Right lobe of liver (tissue), 6 donors: ENCODE measurements at regions not wholly inside any gene's neighbourhood (a gene's known extent, or its start where the extent isn't known, plus 50 kb on each side); places are given as distances from the start of the nearest gene placed in this dataset.
A peak's percentile ranks its signal among the peaks of the same experiment; 100 is the strongest.

Experiments used
- ATAC-seq, 4 donors: fragments of 200-7000 bp; cut with Tn5 transposase; one replicate each; pipeline ENCODE4 v1.9.1; 2020; ENCODE audit warnings: mild to moderate bottlenecking in 4 of 4, moderate library complexity in 4 of 4
- DNase-seq, 3 donors: peaks; one replicate each; pipeline ENCODE4 v3.0.0-alpha.2; 2020
- H3K27ac ChIP-seq, 3 donors: fragments of 200-600 bp; one replicate each; pipeline ENCODE4 v1.8.0; 2022
- H3K27me3 ChIP-seq, 2 donors: fragments of 200-600 bp; one replicate each; pipeline ENCODE4 v1.8.0; 2022
- H3K36me3 ChIP-seq, 4 donors: fragments of 200-600 bp; sonication (generic) in 1 of 4; one replicate each; pipeline versions ENCODE4 v1.5.1 to v1.8.0; 2017 to 2022; ENCODE audit warnings: control low read depth in 1 of 4
- H3K4me1 ChIP-seq, 4 donors: fragments of 200-600 bp; sonication (generic) in 1 of 4; one replicate each; pipeline versions ENCODE4 v1.5.1 to v1.8.0; 2017 to 2022; ENCODE audit warnings: control low read depth in 1 of 4
- H3K4me3 ChIP-seq, 3 donors: fragments of 200-600 bp; one replicate each; pipeline ENCODE4 v1.8.0; 2022
- H3K9me3 ChIP-seq, 4 donors: fragments of 200-600 bp; sonication (generic) in 1 of 4; one replicate each; pipeline versions ENCODE4 v1.5.1 to v1.8.0; 2017 to 2022; ENCODE audit warnings: control low read depth in 1 of 4
- POLR2A ChIP-seq: fragments of 450-650 bp; IDR thresholded peaks from one replicate; pipeline ENCODE4 v1.6.1; 2017; ENCODE audit warnings: antibody characterized with exemption, mild to moderate bottlenecking
- WGBS: methylation state at CpG from one replicate; pipeline ENCODE4 v1.1.6; 2018; ENCODE audit warnings: low coverage, low lambda C conversion rate; ENCODE audit not compliant: insufficient coverage; ENCODE audit errors: missing lambda C conversion rate; 5-methylcytosine and 5-hydroxymethylcytosine counted together
- intact Hi-C, 2 donors: fragments of 100-400 bp; cut with DNase I; formaldehyde crosslinking; loops; one replicate each; pipeline versions ENCODE4 v1.11.2 to v1.14.1; 2022
- TF ChIP-seq, protein P1 (sequence below), 4 donors: fragments of 200-600 bp in 3 of 4; fragments of 450-650 bp in 1 of 4; IDR thresholded peaks; one replicate each; pipeline versions ENCODE4 v1.5.1 to v1.8.0; 2016 to 2022; ENCODE audit warnings: antibody characterized with exemption in 4 of 4, mild to moderate bottlenecking in 2 of 4
- donor health status: DM: no; HTN: yes; CAD: no.
- donor health status: DM: no; HTN: no; CAD: no.
- donor health status: DM: no; HTN: no; CAD: no.
- donor health status: DM: no; HTN: yes; CAD: no.
- donor health status: DM: no; HTN: yes; CAD: no.

DNA sequence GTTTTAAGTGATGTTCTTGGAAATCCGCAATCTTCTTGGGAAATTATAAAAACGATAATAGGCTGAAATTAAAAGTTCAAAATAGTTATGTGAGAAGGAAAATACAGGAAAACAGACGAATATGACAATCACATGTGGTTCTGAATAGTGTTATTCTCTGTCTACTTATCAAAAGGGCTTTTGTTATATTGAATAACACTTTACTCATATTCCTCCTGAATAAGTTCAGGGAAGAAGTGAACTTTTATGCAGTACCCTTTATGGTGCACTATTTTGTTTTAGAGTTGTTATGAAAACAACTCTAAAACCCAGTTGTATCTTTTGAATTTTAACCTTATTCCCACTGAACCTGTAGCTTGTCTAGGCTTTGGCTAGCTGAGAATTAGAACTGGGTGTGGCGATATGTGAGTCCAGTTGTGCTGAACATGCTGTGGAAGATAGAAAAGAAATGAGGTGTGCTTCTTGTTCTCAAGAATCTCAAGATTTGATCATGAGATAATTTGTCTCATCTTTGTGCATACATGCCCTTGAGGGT, 384.4 kb downstream of the LMO7 start:
- intact Hi-C loops = no loop called here
- Histone ChIP-seq H3K4me1 (no peaks in the 10 kb centered on the region), H3K27me3 (peaks cover 0 to 6% of the 10 kb centered on the region in 2 donors), H3K36me3 (no peaks in the 10 kb centered on the region), H3K9me3 (no peaks in the 10 kb centered on the region), H3K27ac (no peak overlapping the region), H3K4me3 (no peak overlapping the region)
- 49% methylated on average over 4 of the region's 4 CpGs for WGBS
- TF ChIP-seq, protein P1, sequence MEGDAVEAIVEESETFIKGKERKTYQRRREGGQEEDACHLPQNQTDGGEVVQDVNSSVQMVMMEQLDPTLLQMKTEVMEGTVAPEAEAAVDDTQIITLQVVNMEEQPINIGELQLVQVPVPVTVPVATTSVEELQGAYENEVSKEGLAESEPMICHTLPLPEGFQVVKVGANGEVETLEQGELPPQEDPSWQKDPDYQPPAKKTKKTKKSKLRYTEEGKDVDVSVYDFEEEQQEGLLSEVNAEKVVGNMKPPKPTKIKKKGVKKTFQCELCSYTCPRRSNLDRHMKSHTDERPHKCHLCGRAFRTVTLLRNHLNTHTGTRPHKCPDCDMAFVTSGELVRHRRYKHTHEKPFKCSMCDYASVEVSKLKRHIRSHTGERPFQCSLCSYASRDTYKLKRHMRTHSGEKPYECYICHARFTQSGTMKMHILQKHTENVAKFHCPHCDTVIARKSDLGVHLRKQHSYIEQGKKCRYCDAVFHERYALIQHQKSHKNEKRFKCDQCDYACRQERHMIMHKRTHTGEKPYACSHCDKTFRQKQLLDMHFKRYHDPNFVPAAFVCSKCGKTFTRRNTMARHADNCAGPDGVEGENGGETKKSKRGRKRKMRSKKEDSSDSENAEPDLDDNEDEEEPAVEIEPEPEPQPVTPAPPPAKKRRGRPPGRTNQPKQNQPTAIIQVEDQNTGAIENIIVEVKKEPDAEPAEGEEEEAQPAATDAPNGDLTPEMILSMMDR (IDR thresholded peaks at IDR 0.05) = no peak
- TF ChIP-seq POLR2A = no peak
- no peak for ATAC-seq
- no peak for DNase-seq

DNA sequence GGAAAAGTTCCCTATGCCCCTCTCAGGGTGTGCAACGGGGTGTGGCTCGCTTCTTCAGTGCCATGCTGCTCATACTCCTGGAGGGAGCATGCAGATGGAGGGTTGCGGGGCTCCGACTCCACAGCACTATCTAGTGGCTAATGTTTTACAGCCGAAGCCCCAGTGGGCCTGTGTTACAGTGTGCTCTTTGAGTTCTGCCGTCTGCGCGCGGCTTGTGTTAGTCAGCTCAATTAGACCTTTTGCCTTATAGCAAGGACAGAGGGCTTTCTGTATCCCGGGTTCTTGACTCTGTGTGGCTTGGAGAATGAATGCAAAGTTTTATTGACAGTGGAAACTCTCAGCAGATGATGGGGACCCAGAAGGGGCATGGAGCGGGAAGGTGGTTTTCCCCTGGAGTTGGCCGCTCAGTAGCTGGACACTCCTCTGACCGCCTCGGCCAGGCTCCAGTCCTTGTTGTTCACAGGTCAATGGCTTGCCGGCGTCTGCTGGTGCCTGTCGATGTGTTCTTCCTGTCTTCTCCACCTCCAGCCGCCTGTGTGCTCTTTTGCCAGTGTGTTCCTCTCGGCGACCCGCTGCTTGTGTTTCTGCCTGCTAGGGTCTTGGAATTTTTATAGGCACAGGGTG, 383.4 kb downstream of the LMO7 start:
- intact Hi-C loops = loop anchor here in 1 of 2 donors (10.0 kb wide), 1 partner anchor 145 kb away; no protein-coding TSS in a partner anchor
- 36% methylated on average over 15 of the region's 21 CpGs for WGBS
- no peaks in the 10 kb centered on the region for H3K4me1 ChIP-seq
- peak; percentile 69 to 90 (median 89) for ATAC-seq
- no peak overlapping the region for H3K4me3 ChIP-seq
- peaks cover 0 to 6% of the 10 kb centered on the region in 2 donors for H3K27me3 ChIP-seq
- no peaks in the 10 kb centered on the region for H3K9me3 ChIP-seq
- no peaks in the 10 kb centered on the region for H3K36me3 ChIP-seq
- peak in 2 of 3 donors; percentile 31 to 54 for DNase-seq
- H3K27ac ChIP-seq = no peak overlapping the region
- TF ChIP-seq, protein P1 (IDR thresholded peaks at IDR 0.05) = peak in 3 of 4 donors; percentile 46 to 51 (median 47)
- no peak for TF ChIP-seq POLR2A

DNA sequence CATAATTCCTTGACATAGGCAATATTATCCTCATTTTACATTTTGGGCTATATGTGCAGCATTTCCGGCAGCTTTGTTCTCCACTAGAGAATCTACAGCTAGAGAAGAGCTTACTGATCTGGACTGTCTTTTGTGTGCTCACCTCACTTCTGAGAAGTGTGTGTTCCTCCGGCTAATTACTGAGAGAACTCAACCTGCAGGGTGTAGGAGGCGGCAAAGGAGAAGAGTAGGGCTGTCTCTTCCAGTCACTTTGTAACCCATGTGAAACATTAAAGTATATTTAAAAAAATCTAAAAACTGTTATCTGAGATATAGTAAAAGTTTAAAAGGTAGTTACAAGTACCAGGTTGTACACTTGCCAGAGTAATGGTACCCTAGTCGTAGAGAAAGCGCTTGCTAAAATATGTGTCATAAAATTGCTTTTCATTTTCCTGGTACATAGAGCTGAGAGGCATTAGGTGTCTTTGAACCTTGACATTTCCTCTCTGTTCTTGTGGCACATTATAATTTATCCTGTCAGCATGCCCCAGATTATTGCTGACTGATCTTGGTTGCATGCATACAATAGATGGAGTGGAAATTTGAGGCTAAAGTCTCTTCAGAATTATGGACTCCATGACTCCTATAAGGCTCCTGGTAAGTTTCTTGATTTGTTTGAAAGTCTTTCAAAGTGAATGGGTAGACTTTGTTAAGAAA, 381.9 kb downstream of the LMO7 start:
- no peak for TF ChIP-seq POLR2A
- TF ChIP-seq, protein P1 (IDR thresholded peaks at IDR 0.05) = no peak
- Histone ChIP-seq H3K27ac (no peak overlapping the region), H3K36me3 (no peaks in the 10 kb centered on the region), H3K27me3 (peaks cover 0 to 6% of the 10 kb centered on the region in 2 donors), H3K4me1 (no peaks in the 10 kb centered on the region), H3K4me3 (no peak overlapping the region), H3K9me3 (no peaks in the 10 kb centered on the region)
- DNase-seq (no peak), ATAC-seq (no peak)
- 79% methylated on average over 5 of the region's 5 CpGs for WGBS
- intact Hi-C loops = loop anchor here in 1 of 2 donors (10.0 kb wide), 1 partner anchor 143 kb away; no protein-coding TSS in a partner anchor

DNA sequence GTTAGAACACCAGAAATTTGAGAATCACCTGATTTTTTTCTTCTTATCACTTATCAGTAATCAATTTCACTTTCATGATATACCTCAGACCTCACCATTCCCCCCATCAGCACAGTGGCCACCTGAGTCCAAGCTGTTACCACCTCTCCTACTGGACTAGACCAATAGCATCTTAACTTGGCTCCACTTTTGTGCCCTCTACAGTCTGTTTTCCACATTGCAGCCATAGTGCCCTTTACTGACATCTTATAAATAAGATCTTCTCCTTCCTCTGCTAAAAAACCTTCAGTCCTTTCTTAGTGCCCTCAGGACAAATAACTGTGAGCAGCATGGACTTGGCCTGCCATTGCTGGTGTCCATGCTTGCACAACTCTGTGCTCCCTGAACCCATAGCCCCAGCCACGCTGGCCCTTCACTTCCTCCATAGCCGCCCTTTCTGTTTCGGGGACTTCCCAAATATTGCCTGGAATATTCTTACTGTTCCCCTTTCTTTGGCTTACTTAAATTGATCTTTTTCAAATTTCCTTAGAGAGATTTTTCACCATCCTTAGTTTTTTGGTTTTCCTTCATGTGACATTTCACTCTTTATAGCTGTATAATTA, 380.8 kb downstream of the LMO7 start:
- Histone ChIP-seq H3K4me3 (no peak overlapping the region), H3K27ac (no peak overlapping the region), H3K27me3 (peaks cover 0 to 6% of the 10 kb centered on the region in 2 donors), H3K36me3 (no peaks in the 10 kb centered on the region), H3K9me3 (no peaks in the 10 kb centered on the region), H3K4me1 (no peaks in the 10 kb centered on the region)
- ATAC-seq = peak; percentile 71 to 81 (median 74)
- peak in 1 of 3 donors; percentile 18 for DNase-seq
- TF ChIP-seq, protein P1 (IDR thresholded peaks at IDR 0.05) = peak; percentile 30 to 56 (median 47)
- TF ChIP-seq POLR2A = no peak
- intact Hi-C loops = loop anchor here in 1 of 2 donors (10.0 kb wide), 1 partner anchor 142 kb away; no protein-coding TSS in a partner anchor
- WGBS = 57% methylated on average over 3 of the region's 3 CpGs
